ENCODE measurements at regions not wholly inside any gene's neighbourhood (a gene's known extent, or its start where the extent isn't known, plus 50 kb on each side); places are given as distances from the start of the nearest gene placed in this dataset.

DNA sequence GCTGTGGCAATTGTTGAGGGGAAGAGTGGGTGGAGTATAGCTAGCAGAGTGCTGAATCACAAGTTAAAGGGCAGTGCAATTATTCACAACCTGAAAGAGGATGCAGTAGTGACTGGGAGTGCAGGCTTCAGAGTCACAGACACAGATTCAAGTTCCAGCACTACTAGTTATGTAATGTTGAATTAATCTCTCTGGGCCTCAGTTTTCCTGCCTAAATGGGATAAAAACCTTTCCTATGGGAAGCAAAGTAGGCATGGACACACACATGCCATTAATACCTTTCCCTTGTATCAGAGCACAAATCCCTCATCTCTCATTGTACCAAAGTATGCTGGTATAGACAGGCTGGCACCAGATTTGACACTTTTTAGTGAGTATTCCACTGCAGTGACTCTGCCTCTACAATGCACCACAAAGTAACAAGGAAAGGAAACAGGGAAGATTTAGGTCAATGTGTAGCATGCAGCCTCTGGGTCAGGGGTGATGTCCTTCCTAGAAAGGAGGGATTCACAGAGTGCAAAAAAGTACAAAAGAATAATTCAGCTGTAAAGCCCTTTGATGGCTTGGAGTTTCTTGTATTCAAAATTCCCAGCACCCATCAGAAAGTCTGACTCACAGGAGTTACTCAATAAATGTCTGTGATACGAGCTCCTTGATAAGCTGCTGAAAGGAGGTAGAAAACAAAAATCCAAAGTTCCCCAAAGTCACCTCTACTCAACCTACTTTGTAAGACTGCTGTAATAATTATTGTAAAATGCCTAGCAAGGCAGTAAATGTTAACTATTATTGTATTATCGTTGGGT, 507.5 kb upstream of the TGFBR2 start:
- TF ChIP-seq, protein P1, sequence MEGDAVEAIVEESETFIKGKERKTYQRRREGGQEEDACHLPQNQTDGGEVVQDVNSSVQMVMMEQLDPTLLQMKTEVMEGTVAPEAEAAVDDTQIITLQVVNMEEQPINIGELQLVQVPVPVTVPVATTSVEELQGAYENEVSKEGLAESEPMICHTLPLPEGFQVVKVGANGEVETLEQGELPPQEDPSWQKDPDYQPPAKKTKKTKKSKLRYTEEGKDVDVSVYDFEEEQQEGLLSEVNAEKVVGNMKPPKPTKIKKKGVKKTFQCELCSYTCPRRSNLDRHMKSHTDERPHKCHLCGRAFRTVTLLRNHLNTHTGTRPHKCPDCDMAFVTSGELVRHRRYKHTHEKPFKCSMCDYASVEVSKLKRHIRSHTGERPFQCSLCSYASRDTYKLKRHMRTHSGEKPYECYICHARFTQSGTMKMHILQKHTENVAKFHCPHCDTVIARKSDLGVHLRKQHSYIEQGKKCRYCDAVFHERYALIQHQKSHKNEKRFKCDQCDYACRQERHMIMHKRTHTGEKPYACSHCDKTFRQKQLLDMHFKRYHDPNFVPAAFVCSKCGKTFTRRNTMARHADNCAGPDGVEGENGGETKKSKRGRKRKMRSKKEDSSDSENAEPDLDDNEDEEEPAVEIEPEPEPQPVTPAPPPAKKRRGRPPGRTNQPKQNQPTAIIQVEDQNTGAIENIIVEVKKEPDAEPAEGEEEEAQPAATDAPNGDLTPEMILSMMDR (conservative IDR thresholded peaks at IDR 0.05; ENCODE audit: low read depth in 2 of 2), result no peak
- no peak for TF ChIP-seq EZH2 (IDR thresholded peaks at IDR 0.05; ENCODE audit: low read depth, unreplicated experiment)
- TF ChIP-seq, protein P2, sequence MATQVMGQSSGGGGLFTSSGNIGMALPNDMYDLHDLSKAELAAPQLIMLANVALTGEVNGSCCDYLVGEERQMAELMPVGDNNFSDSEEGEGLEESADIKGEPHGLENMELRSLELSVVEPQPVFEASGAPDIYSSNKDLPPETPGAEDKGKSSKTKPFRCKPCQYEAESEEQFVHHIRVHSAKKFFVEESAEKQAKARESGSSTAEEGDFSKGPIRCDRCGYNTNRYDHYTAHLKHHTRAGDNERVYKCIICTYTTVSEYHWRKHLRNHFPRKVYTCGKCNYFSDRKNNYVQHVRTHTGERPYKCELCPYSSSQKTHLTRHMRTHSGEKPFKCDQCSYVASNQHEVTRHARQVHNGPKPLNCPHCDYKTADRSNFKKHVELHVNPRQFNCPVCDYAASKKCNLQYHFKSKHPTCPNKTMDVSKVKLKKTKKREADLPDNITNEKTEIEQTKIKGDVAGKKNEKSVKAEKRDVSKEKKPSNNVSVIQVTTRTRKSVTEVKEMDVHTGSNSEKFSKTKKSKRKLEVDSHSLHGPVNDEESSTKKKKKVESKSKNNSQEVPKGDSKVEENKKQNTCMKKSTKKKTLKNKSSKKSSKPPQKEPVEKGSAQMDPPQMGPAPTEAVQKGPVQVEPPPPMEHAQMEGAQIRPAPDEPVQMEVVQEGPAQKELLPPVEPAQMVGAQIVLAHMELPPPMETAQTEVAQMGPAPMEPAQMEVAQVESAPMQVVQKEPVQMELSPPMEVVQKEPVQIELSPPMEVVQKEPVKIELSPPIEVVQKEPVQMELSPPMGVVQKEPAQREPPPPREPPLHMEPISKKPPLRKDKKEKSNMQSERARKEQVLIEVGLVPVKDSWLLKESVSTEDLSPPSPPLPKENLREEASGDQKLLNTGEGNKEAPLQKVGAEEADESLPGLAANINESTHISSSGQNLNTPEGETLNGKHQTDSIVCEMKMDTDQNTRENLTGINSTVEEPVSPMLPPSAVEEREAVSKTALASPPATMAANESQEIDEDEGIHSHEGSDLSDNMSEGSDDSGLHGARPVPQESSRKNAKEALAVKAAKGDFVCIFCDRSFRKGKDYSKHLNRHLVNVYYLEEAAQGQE (IDR thresholded peaks at IDR 0.05; ENCODE audit: unreplicated experiment), result no peak
- TF ChIP-seq POLR2AphosphoS5 (IDR thresholded peaks at IDR 0.05; ENCODE audit: low read depth), result no peak
- TF ChIP-seq STAT1 (IDR thresholded peaks at IDR 0.05; ENCODE audit: unreplicated experiment), result no peak
- TF ChIP-seq JUNB (IDR thresholded peaks at IDR 0.05; ENCODE audit: unreplicated experiment), result no peak
- TF ChIP-seq EZH2phosphoT487 (IDR thresholded peaks at IDR 0.05; ENCODE audit: unreplicated experiment), result no peak
- TF ChIP-seq ZNF331 (CRISPR knock-in tag; IDR thresholded peaks at IDR 0.05; ENCODE audit: low read depth), result no peak
- TF ChIP-seq, protein P3, sequence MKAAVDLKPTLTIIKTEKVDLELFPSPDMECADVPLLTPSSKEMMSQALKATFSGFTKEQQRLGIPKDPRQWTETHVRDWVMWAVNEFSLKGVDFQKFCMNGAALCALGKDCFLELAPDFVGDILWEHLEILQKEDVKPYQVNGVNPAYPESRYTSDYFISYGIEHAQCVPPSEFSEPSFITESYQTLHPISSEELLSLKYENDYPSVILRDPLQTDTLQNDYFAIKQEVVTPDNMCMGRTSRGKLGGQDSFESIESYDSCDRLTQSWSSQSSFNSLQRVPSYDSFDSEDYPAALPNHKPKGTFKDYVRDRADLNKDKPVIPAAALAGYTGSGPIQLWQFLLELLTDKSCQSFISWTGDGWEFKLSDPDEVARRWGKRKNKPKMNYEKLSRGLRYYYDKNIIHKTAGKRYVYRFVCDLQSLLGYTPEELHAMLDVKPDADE (IDR thresholded peaks at IDR 0.05), result no peak
- TF ChIP-seq CREB1 (CRISPR knock-in tag; IDR thresholded peaks at IDR 0.05; ENCODE audit: low read depth), result no peak

All from GM23338 (cell line).